Fibroblast of lung (primary cell): ENCODE measurements at regions not wholly inside any gene's neighbourhood (a gene's known extent, or its start where the extent isn't known, plus 50 kb on each side); places are given as distances from the start of the nearest gene placed in this dataset.

Source experiments
- DNase-seq, 2 donors: peaks; one replicate each; pipeline versions ENCODE4 v3.0.0 to v3.0.0-alpha.2; 2010; ENCODE audit warnings: low read depth in 2 of 2
- H2AFZ ChIP-seq: 2 replicates; pipeline ENCODE4 v1.5.1; 2012; ENCODE audit warnings: low read length, control low read depth, inconsistent platforms
- H3K27ac ChIP-seq: 2 replicates; pipeline ENCODE4 v1.5.1; 2011; ENCODE audit warnings: low read length, control low read depth; ENCODE audit not compliant: insufficient read depth
- H3K27me3 ChIP-seq: 2 replicates; pipeline ENCODE4 v1.5.1; 2011; ENCODE audit warnings: mild to moderate bottlenecking, low read length; ENCODE audit not compliant: control insufficient read depth, insufficient read depth
- H3K36me3 ChIP-seq: 2 replicates; pipeline ENCODE4 v1.5.1; 2011; ENCODE audit warnings: low read length; ENCODE audit not compliant: control insufficient read depth, insufficient read depth
- H3K4me1 ChIP-seq: 2 replicates; pipeline ENCODE4 v1.5.1; 2011; ENCODE audit warnings: low read length; ENCODE audit not compliant: control insufficient read depth, insufficient read depth; ENCODE audit errors: extremely low read depth
- H3K4me2 ChIP-seq: 2 replicates; pipeline ENCODE4 v1.5.1; 2011; ENCODE audit warnings: low read length, control low read depth; ENCODE audit not compliant: insufficient read depth; ENCODE audit errors: extremely low read depth
- H3K4me3 ChIP-seq, 4 experiments: fragments of 200-600 bp in 1 of 4; sonication (generic) in 1 of 4; replicated peaks in 1 of 4; 2 replicates each; pipeline ENCODE4 v1.5.1; 2011 to 2016; ENCODE audit warnings: low read length in 4 of 4, low read depth in 3 of 4, mild to moderate bottlenecking in 3 of 4, control low read depth in 2 of 4, inconsistent platforms in 1 of 4, mixed read lengths in 1 of 4; ENCODE audit not compliant: insufficient read depth in 1 of 4; ENCODE audit errors: control extremely low read depth in 1 of 4
- H3K79me2 ChIP-seq: 2 replicates; pipeline ENCODE4 v1.5.1; 2012; ENCODE audit warnings: mild to moderate bottlenecking, low read length, inconsistent platforms; ENCODE audit not compliant: control insufficient read depth, insufficient read depth
- H3K9ac ChIP-seq: 2 replicates; pipeline ENCODE4 v1.5.1; 2011; ENCODE audit warnings: mild to moderate bottlenecking, low read length, control low read depth; ENCODE audit not compliant: insufficient read depth
- H3K9me3 ChIP-seq: 2 replicates; pipeline ENCODE4 v1.5.1; 2012; ENCODE audit warnings: low read depth, low read length; ENCODE audit not compliant: control insufficient read depth, insufficient read depth
- H4K20me1 ChIP-seq: 2 replicates; pipeline ENCODE4 v1.5.1; 2011; ENCODE audit warnings: low read length; ENCODE audit not compliant: control insufficient read depth, insufficient read depth; ENCODE audit errors: extremely low read depth
- EZH2 ChIP-seq: IDR thresholded peaks from 2 replicates; pipeline ENCODE4 v1.5.1; 2012; ENCODE audit warnings: low read length, control low read depth, mild to moderate bottlenecking; ENCODE audit errors: missing control alignments
- TF ChIP-seq, protein P1 (sequence below), 2 donors: IDR thresholded peaks in 1 of 2; conservative IDR thresholded peaks in 1 of 2; 1 replicate in 1 of 2; 2 replicates in 1 of 2; pipeline ENCODE4 v1.5.1; 2011 to 2012; ENCODE audit warnings: low read length in 2 of 2, control low read depth in 1 of 2, inconsistent platforms in 1 of 2, low read depth in 1 of 2, mild to moderate bottlenecking in 1 of 2

DNA sequence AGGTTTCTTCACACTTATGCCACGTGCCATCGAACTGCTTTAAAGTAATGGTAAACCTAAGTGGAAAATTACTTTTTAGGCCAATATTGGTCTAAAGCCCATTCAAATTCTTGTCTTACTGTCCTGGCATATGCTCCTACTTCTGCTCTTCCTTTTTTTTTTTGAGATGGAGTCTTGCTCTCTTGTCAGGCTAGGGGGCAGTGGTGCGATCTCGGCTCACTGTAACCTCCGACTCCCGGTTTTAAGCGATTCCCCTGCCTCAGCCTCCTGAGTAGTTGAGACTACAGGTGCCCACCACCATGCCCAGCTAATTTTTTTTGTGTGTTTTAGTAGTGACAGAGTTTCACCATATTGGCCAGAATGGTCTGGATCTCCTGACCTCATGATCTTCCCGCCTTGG is 129.0 kb upstream of the TECRL start:
- H3K9ac ChIP-seq = no peak overlapping the region
- H2AFZ ChIP-seq = no peak overlapping the region
- H3K79me2 ChIP-seq = no peaks in the 10 kb centered on the region
- no peaks in the 10 kb centered on the region for H4K20me1 ChIP-seq
- H3K4me2 ChIP-seq = no peak overlapping the region
- no peaks in the 10 kb centered on the region for H3K27me3 ChIP-seq
- no peaks in the 10 kb centered on the region for H3K36me3 ChIP-seq
- no peaks in the 10 kb centered on the region for H3K4me1 ChIP-seq
- no peaks in the 10 kb centered on the region for H3K9me3 ChIP-seq
- H3K27ac ChIP-seq = no peak overlapping the region
- no peak for DNase-seq
- TF ChIP-seq, protein P1, sequence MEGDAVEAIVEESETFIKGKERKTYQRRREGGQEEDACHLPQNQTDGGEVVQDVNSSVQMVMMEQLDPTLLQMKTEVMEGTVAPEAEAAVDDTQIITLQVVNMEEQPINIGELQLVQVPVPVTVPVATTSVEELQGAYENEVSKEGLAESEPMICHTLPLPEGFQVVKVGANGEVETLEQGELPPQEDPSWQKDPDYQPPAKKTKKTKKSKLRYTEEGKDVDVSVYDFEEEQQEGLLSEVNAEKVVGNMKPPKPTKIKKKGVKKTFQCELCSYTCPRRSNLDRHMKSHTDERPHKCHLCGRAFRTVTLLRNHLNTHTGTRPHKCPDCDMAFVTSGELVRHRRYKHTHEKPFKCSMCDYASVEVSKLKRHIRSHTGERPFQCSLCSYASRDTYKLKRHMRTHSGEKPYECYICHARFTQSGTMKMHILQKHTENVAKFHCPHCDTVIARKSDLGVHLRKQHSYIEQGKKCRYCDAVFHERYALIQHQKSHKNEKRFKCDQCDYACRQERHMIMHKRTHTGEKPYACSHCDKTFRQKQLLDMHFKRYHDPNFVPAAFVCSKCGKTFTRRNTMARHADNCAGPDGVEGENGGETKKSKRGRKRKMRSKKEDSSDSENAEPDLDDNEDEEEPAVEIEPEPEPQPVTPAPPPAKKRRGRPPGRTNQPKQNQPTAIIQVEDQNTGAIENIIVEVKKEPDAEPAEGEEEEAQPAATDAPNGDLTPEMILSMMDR (conservative IDR thresholded peaks at IDR 0.05 in 1 of 2, IDR thresholded peaks at IDR 0.05 in 1 of 2; ENCODE audit: low read depth in 1 of 2, low read length in 2 of 2) = no peak
- TF ChIP-seq EZH2 = no peak
- no peak overlapping the region for H3K4me3 ChIP-seq

DNA sequence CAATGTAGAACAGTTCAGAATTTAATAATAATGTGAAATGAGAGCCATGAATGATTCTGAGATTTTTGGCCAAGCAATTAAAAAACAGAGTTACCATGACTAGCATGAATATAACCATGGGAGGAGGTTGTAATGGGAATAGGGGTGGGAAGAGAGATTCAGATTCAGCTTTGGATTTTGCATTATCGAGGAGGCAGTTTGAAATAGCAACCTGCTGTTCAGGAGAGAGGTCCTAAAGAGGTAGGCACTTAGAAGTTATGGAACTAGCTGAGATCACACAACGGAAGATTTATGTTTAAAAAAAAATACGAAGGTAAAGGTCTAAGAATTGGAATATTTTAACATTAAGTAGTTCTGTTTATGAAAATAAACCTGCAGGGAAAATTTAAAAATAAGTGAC is 124.4 kb upstream of the TECRL start:
- Histone ChIP-seq H3K36me3 (no peaks in the 10 kb centered on the region), H4K20me1 (no peaks in the 10 kb centered on the region), H3K4me2 (no peak overlapping the region), H3K27me3 (no peaks in the 10 kb centered on the region), H2AFZ (no peak overlapping the region), H3K4me3 (no peak overlapping the region), H3K4me1 (no peaks in the 10 kb centered on the region), H3K27ac (no peak overlapping the region), H3K9ac (no peak overlapping the region), H3K9me3 (no peaks in the 10 kb centered on the region), H3K79me2 (no peaks in the 10 kb centered on the region)
- TF ChIP-seq EZH2 = no peak
- TF ChIP-seq, protein P1 (conservative IDR thresholded peaks at IDR 0.05 in 1 of 2, IDR thresholded peaks at IDR 0.05 in 1 of 2; ENCODE audit: low read depth in 1 of 2, low read length in 2 of 2) = no peak
- no peak for DNase-seq

DNA sequence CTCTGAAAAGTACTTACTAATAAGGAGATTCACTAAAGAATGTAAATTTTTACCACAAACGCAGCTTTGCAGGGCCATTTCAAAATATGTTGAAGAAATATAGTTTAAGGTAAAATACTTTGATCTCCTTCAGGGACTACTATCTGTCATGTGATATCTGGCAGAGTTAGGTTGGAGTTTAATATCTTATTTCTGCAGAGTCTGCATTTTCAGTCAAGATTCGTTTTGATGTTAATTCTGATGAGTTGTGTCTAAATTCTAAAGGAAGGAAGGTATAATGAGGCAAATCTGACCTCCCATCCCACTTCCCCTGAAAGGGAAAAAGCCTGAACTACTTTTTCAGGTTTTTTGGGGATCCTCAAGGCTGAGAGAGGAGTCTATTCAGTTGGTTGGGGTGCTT is 123.9 kb upstream of the TECRL start:
- no peak overlapping the region for H2AFZ ChIP-seq
- H3K36me3 ChIP-seq = no peaks in the 10 kb centered on the region
- TF ChIP-seq, protein P1 (conservative IDR thresholded peaks at IDR 0.05 in 1 of 2, IDR thresholded peaks at IDR 0.05 in 1 of 2; ENCODE audit: low read depth in 1 of 2, low read length in 2 of 2) = no peak
- no peak for TF ChIP-seq EZH2
- no peak overlapping the region for H3K4me2 ChIP-seq
- H3K9me3 ChIP-seq = no peaks in the 10 kb centered on the region
- no peak for DNase-seq
- no peaks in the 10 kb centered on the region for H4K20me1 ChIP-seq
- no peaks in the 10 kb centered on the region for H3K4me1 ChIP-seq
- no peaks in the 10 kb centered on the region for H3K79me2 ChIP-seq
- H3K4me3 ChIP-seq = no peak overlapping the region
- no peaks in the 10 kb centered on the region for H3K27me3 ChIP-seq
- no peak overlapping the region for H3K9ac ChIP-seq
- no peak overlapping the region for H3K27ac ChIP-seq
